HG03097 (cell line): ENCODE measurements at regions not wholly inside any gene's neighbourhood (a gene's known extent, or its start where the extent isn't known, plus 50 kb on each side); places are given as distances from the start of the nearest gene placed in this dataset.

Experiments
- ATAC-seq: cut with Tn5 transposase; IDR thresholded peaks from one replicate; pipeline ENCODE4 v1.9.1; 2021; ENCODE audit not compliant: unreplicated experiment, low FRiP score

DNA sequence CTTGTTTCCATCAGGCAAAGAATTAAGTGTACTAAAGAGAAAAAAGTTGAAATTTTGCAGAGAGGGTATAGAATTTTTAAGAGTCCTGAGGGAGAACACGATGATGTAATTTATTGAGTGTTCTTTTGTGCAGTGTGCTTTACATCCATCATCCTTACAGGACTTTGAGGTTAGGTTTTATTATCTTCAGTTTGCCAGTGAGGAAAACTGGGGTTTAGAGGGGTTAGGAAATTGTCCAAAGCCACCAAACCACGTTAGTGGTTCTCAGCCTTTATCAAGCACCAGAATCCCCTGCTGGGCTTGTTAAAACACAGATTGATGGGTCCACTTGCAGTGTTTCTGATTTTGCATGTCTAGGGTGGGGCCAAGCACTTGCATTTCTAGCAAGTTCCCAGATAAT, 277.5 kb downstream of the KCNS3 start:
- ATAC-seq = no peak

DNA sequence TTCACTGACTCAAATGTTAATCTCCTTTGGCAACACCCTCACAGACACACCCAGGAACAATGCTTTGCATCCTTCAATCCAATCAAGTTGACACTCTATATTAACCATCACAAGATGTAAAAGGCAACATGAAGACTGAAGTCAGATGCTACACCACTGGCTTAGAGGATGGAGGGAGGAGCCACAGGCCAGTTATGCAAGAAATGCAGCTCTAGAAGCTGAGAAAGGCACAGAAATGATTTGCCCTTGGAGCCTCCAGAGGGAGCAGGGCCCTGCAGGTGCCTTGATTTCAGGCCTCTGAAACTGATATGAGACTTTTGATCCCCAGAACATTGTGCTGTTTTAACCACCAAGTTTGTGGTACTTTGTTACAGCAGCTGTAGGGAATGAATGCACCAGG, 276.3 kb downstream of the KCNS3 start:
- no peak for ATAC-seq

GRCh38 chr2:18154259-18154658, 275.8 kb downstream of the KCNS3 start:
- no peak for ATAC-seq

DNA sequence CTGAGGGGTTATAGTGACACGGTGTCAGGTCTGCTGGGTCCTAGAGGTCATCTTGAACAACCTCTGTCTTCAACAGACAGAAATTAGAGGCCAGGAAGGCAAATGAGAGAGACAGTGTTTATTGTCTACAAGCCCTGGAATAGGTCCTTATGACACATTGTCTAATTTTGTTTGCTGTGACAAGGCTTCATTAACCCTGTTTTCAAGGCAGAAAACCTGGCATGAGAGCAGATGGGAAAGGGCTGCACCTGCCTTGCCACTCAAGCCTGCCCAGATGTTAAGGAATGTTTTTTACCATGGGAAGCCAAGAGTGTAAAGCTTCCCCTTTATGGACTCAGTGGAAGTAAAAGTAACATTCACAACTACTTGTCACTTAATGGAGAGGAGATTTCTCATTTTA, 275.3 kb downstream of the KCNS3 start:
- no peak for ATAC-seq

GRCh38 chr2:18151237-18151636, 272.8 kb downstream of the KCNS3 start:
- ATAC-seq = no peak

DNA sequence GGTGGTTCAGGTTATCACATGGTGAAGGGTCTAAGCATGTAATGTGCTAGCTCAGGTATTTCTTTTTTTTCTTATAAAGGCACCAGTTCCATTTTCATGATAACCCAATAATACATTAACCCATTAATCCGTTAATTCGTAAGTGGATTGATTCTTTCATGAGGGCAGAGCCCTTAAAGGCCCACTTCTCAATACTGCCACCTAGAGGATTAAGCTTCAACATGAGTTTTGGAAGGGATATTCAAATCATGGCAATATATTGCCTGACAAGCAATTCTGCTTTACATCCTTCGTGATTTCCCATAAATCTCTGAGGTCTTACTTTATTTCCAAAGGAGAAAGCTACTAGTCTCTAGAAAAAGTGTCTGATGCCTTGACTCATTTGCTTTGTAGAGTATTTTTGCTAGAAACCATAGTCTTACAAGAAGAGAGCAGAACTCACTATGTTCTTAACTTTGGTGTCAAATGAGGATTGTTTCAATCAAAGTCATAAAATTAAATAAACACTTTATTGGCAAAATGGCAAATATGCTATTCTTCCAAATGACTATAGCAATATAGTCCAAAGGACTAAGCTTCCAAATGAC, 271.3 kb downstream of the KCNS3 start:
- ATAC-seq = no peak

DNA sequence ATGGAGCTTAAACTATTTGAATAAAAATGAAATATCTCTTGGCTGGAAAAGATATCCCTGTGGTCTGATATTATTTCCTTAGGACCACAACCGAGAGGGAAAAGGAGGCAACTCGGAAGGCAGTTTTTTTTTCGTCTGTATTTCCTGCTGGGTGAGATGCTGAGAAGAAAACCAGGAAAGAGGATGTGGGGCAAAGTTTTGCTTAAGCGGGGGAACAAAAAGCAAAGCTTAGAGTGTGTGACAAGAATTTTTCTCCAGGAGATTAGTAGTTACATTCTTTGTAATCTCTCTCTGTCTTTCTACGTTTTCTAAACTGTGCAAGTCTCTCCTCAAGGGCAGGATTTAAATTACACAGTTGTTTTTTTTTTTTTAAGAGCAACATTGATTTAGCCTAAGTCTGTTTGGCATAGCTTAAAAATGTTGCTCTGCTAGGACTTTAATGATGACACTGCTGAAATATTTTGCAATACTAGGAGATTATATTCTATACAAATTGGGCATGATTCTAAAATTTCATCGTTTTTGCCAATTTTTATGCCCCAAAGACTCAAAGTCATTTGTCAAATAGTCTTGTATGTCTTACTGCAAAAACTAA, 258.5 kb downstream of the KCNS3 start:
- ATAC-seq = no peak

GRCh38 chr2:18133310-18133709, 254.8 kb downstream of the KCNS3 start:
- no peak for ATAC-seq

GRCh38 chr2:18132697-18133096, 254.2 kb downstream of the KCNS3 start:
- peak; percentile 60 for ATAC-seq

DNA sequence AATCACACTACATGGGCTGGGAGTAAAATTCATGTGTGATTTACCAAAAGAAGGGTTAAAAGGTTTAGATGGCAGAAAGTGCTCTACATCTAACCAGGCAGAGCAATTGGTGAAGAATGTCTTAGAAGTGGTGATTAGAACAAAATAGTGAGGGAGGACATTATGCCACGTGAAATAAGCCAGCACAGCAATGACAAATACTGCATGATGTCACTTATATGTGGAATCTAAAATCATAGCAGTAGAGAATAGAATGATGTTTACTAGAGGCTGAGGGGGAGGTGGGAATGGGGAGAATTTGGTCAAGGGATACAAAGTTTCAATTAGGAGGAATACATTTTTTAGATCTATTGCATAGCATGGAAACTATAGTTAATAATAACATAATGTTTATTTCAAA, 253.3 kb downstream of the KCNS3 start:
- ATAC-seq = no peak

DNA sequence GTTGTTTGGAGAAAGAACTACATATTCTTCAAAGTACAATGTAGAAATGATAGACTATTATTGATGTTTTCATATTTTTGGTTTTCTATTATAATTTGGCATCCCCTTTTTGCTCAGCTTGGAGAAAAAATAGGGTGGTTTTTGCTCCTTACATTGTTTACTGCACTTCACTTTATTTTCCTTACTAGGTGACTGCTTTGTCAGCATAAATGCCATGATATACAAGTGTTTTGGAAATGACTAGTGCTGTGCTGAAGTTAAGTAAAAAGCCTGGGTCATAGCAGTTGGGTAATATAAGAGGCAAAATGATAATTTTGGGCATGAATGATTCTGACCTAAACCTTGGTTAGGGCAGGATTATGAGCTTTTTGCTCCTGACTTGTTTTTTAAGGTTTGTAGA, 250.9 kb downstream of the KCNS3 start:
- ATAC-seq = no peak

DNA sequence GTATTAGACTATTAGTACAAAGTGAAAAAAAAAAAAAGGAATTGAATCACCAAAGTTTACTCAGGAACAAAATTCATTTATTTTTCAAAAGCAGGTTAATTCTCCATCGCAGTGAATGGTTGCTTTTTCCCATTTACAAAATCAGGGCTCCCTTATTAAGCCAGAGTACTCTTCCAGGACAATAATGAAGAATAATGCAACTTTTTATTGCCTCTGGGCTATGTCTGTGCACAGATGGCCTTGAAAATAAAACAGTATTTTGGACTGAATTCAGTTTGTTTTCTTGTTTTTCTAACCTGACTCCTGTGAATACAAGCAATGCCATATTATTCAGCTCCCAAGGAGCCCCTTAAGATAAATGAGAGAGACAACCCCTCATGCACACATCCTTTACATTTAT, 246.8 kb downstream of the KCNS3 start:
- no peak for ATAC-seq

GRCh38 chr2:18124116-18124835, 245.8 kb downstream of the KCNS3 start:
- no peak for ATAC-seq

DNA sequence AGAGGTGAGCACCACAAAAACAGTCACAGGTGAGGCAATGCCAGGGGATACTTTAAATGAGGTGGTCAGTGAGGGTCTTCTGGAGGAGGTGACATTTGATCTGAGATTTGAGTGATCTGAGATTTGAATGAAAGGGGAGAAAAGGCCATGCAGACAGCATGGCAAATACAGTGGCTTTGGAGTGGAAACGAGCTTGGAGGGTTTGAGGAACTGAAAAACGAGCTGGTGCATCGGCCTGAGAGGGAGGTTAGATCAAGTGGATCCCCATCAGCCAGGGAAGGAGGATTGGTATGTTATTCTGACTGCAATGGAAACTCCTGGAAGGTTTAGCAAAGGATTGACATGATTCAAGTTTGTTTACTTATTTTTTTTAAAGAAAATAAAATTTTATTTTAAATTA, 245.1 kb downstream of the KCNS3 start:
- ATAC-seq = no peak

GRCh38 chr2:18123211-18123570, 244.7 kb downstream of the KCNS3 start:
- ATAC-seq = no peak

- ATAC-seq = no peak
Observed at GRCh38 chr2:18122544-18123210, 244.2 kb downstream of the KCNS3 start.

DNA sequence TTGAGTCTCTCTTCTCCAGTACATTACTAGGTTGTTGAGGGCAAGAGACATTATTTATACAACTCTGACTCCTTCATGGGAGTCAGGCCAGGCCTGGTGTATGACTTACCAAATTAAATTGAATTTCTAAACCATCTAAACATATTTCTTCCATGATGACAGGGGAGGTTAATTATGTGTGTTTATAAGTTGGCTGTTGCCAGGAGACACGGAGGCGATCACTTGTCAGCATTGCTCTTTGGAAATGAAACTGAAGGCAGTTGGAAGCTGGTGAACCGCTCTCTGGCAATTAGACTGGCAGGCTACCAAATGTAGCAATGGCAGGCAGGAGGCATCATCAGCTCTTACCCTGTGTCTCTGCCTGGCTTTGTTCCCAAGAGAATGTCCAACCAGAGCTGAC, 241.4 kb downstream of the KCNS3 start:
- no peak for ATAC-seq

GRCh38 chr2:18118703-18119102, 240.2 kb downstream of the KCNS3 start:
- ATAC-seq = no peak

DNA sequence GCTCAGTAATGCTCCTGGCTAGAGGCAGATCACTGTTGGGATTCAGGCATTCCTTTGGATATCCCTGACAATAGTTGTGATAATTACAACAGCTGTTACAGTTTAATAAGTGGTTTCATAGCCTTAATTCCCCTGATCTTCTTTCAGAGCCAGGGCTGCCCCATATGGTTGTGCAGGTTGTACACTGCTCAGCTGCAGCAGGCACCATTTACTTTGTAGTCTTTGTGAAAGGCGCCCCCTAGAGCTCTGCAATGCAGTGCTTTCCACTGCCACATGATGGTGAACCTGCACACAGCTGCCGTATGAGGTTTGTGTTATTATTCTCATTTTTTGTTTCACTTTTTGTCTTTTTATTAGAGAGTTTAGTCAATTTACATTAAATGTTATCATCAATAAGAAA, 239.1 kb downstream of the KCNS3 start:
- peak; percentile 85 for ATAC-seq

GRCh38 chr2:18110222-18110621, 231.8 kb downstream of the KCNS3 start:
- ATAC-seq = no peak

GRCh38 chr2:18106841-18107240, 228.4 kb downstream of the KCNS3 start:
- ATAC-seq = no peak

DNA sequence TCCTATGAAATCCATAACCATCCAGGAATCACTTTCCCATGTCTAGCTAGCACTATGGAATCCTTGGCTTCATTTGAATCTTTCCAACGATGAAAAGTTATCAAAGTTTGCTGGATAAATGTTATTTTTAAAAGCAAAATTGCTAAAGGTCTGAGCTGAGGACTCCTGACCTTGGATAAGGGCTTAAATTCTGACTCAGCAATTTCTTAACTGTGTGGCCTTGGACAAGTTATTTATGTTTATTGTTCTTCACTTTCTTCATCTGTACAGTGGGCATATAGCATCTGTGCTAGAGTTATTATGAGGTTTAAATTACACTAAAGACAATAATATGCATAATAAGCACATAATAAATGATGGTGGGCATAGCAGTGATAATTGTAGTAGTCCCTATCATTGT, 227.5 kb downstream of the KCNS3 start:
- ATAC-seq = no peak
